Testis (tissue), 2 donors: ENCODE measurements at regions not wholly inside any gene's neighbourhood (a gene's known extent, or its start where the extent isn't known, plus 50 kb on each side); places are given as distances from the start of the nearest gene placed in this dataset.

Experiments
- DNase-seq: peaks from one replicate; pipeline ENCODE4 v3.0.0-alpha.2; 2019
- H3K27ac ChIP-seq, 2 donors: fragments of 200-600 bp; sonication (generic); one replicate each; pipeline ENCODE4 v1.5.1; 2019
- H3K27me3 ChIP-seq: fragments of 200-600 bp; sonication (generic); one replicate; pipeline ENCODE4 v1.5.1; 2019
- H3K36me3 ChIP-seq: fragments of 200-600 bp; sonication (generic); one replicate; pipeline ENCODE4 v1.5.1; 2017; ENCODE audit warnings: low read depth; ENCODE audit errors: missing control alignments
- H3K4me1 ChIP-seq: fragments of 200-600 bp; sonication (generic); one replicate; pipeline ENCODE4 v1.5.1; 2019
- H3K4me3 ChIP-seq, 2 donors: fragments of 200-600 bp; sonication (generic); one replicate each; pipeline ENCODE4 v1.5.1; 2017 to 2019
- H3K9me3 ChIP-seq: fragments of 200-600 bp; sonication (generic); one replicate; pipeline ENCODE4 v1.5.1; 2017
- POLR2A ChIP-seq: fragments of 450-650 bp; IDR thresholded peaks from one replicate; pipeline ENCODE4 v1.6.1; 2017; ENCODE audit warnings: antibody characterized with exemption, mild to moderate bottlenecking, moderate library complexity
- WGBS, 2 donors: methylation state at CpG; one replicate each; pipeline ENCODE4 v1.1.5; 2018; 5-methylcytosine and 5-hydroxymethylcytosine counted together
- intact Hi-C: fragments of 100-400 bp; cut with DNase I; formaldehyde crosslinking; loops from one replicate; pipeline ENCODE4 v1.15.1; 2023; ENCODE audit warnings: low total_unique reads
- TF ChIP-seq, protein P1 (sequence below), 3 experiments: fragments of 450-650 bp in 2 of 3; fragments of 200-600 bp in 1 of 3; sonication (generic) in 1 of 3; IDR thresholded peaks; one replicate each; pipeline ENCODE4 v1.5.1; 2016 to 2019; ENCODE audit warnings: antibody characterized with exemption in 3 of 3, mild to moderate bottlenecking in 2 of 3, moderate library complexity in 1 of 3

DNA sequence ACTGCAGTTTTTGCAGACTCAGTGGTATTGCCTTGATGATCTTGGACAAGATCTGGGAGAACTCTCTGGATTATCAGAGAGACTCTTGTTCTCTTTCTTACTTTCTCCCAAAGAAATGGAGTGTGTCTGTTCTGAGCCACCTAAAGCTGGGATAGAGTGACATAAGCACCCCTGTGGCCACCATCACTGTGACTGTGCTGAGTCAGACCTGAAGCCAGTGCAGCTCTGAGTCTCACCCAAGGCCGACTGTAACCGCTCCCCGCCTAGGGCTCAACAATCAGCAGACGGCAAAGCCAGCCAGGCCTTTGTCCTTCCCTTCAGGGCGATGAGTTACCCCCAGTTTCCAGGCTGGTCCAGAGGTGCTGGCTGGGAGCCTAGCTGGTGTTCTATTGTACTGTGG lies 795.6 kb downstream of the UQCRFS1 start:
- Histone ChIP-seq H3K36me3 (no peaks in the 10 kb centered on the region), H3K4me1 (no peaks in the 10 kb centered on the region), H3K9me3 (no peaks in the 10 kb centered on the region), H3K27ac (no peak overlapping the region), H3K27me3 (no peaks in the 10 kb centered on the region), H3K4me3 (no peak overlapping the region)
- WGBS, 2 donors: 33 to 72% methylated on average over 2 to 5 of the region's 5 CpGs
- DNase-seq: no peak
- TF ChIP-seq, protein P1, sequence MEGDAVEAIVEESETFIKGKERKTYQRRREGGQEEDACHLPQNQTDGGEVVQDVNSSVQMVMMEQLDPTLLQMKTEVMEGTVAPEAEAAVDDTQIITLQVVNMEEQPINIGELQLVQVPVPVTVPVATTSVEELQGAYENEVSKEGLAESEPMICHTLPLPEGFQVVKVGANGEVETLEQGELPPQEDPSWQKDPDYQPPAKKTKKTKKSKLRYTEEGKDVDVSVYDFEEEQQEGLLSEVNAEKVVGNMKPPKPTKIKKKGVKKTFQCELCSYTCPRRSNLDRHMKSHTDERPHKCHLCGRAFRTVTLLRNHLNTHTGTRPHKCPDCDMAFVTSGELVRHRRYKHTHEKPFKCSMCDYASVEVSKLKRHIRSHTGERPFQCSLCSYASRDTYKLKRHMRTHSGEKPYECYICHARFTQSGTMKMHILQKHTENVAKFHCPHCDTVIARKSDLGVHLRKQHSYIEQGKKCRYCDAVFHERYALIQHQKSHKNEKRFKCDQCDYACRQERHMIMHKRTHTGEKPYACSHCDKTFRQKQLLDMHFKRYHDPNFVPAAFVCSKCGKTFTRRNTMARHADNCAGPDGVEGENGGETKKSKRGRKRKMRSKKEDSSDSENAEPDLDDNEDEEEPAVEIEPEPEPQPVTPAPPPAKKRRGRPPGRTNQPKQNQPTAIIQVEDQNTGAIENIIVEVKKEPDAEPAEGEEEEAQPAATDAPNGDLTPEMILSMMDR (IDR thresholded peaks at IDR 0.05): no peak
- no peak for TF ChIP-seq POLR2A
- intact Hi-C loops: no loop called here

DNA sequence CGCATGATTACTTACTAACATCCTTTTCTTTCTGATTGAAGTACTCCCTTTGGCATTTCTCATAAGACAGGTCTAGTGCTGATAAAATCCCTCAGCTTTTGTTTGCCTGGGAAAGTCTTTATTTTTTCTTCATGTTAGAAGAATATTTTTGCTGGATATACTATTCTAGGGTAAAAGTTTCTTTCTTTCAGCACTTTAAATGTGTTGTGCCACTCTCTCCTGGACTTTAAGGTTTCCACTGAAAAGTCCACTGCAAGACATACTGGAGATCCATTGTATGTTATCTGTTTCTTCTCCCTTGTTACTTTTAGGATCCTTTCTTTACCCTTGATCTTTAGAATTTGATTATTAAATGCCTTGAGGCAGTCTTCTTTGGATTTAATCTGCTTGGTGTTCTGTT lies 796.7 kb downstream of the UQCRFS1 start:
- WGBS, 2 donors: 88 to 91% methylated on average over 1 of the region's 1 CpG
- no peak overlapping the region for H3K27ac ChIP-seq
- no peaks in the 10 kb centered on the region for H3K9me3 ChIP-seq
- H3K36me3 ChIP-seq: no peaks in the 10 kb centered on the region
- no peaks in the 10 kb centered on the region for H3K4me1 ChIP-seq
- TF ChIP-seq POLR2A: no peak
- TF ChIP-seq, protein P1 (IDR thresholded peaks at IDR 0.05): no peak
- no peak overlapping the region for H3K4me3 ChIP-seq
- no peaks in the 10 kb centered on the region for H3K27me3 ChIP-seq
- intact Hi-C loops: no loop called here
- no peak for DNase-seq

DNA sequence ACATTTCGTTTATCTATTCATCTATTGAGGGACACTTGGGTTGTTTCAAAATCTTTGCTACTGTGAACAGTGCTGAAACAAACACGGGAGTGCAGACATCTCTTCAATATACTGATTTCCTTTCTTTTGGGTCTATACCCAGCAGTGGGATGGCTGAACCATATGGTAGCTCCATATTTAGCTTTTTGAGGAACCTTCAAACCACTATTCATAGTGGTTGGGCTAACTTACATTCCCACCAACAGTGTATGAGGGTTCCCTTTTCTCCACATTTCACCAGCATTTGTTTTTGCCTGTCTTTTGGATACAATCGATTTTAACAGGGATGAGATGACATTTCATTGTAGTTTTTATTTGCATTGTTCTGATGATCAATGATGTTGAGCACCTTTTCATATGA lies 798.2 kb downstream of the UQCRFS1 start:
- Histone ChIP-seq H3K36me3 (no peaks in the 10 kb centered on the region), H3K27ac (no peak overlapping the region), H3K27me3 (no peaks in the 10 kb centered on the region), H3K4me3 (no peak overlapping the region), H3K9me3 (no peaks in the 10 kb centered on the region), H3K4me1 (no peaks in the 10 kb centered on the region)
- intact Hi-C loops: no loop called here
- TF ChIP-seq, protein P1 (IDR thresholded peaks at IDR 0.05): no peak
- no peak for TF ChIP-seq POLR2A
- no peak for DNase-seq
- WGBS, 2 donors: 29 to 47% methylated on average over 3 of the region's 3 CpGs

DNA sequence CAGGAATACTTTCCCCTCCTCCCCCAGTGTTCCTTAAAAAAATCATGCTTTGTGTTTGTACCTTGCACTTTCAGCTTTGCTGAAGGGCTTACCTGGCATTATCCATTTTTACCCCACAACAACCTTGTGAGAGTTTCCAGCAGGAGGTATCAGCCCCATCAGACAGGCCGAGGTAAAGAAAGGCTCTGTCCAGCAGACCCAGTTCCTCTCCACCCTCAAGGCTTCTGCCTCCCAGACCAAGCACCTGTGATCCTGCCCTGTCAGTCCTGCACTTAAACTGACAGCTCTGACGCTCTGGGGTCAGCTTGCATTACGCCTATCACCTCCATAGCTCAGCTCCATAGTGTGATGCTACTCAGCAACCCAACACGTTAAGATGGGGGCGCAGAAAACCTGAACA lies 803.1 kb downstream of the UQCRFS1 start:
- TF ChIP-seq POLR2A: no peak
- TF ChIP-seq, protein P1 (IDR thresholded peaks at IDR 0.05): no peak
- no peak for DNase-seq
- Histone ChIP-seq H3K36me3 (no peaks in the 10 kb centered on the region), H3K27ac (no peak overlapping the region), H3K4me1 (no peaks in the 10 kb centered on the region), H3K4me3 (no peak overlapping the region), H3K9me3 (no peaks in the 10 kb centered on the region), H3K27me3 (no peaks in the 10 kb centered on the region)
- intact Hi-C loops: no loop called here
- 67 to 87% methylated on average over 4 to 5 of the region's 5 CpGs for WGBS, 2 donors

DNA sequence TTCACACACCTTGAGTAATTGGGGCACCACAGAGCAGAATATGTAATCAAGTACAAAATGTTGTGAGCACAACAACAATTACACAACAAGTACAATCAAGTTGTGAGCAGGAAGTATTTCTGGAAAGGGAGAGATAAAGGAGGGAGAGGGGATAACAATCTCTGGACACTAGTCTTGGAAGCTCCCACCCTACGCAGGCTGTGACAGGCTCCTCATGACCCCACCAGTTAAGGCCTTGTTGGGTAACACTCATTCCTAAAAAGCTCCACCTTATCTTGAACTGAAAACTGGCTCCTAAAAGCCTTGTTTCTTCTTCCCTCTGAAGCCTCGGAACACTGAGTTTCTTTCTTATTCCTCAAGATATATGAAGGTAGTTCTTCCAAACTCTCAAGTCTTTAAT lies 806.0 kb downstream of the UQCRFS1 start:
- H3K27me3 ChIP-seq: no peaks in the 10 kb centered on the region
- intact Hi-C loops: no loop called here
- WGBS, 2 donors: 39 to 52% methylated on average over 2 of the region's 2 CpGs
- TF ChIP-seq POLR2A: no peak
- TF ChIP-seq, protein P1 (IDR thresholded peaks at IDR 0.05): no peak
- no peaks in the 10 kb centered on the region for H3K9me3 ChIP-seq
- no peaks in the 10 kb centered on the region for H3K4me1 ChIP-seq
- H3K27ac ChIP-seq: no peak overlapping the region
- no peak overlapping the region for H3K4me3 ChIP-seq
- DNase-seq: no peak
- no peaks in the 10 kb centered on the region for H3K36me3 ChIP-seq
